ENCODE measurements at regions not wholly inside any gene's neighbourhood (a gene's known extent, or its start where the extent isn't known, plus 50 kb on each side); places are given as distances from the start of the nearest gene placed in this dataset.
A peak's percentile ranks its signal among the peaks of the same experiment; 100 is the strongest.

DNA sequence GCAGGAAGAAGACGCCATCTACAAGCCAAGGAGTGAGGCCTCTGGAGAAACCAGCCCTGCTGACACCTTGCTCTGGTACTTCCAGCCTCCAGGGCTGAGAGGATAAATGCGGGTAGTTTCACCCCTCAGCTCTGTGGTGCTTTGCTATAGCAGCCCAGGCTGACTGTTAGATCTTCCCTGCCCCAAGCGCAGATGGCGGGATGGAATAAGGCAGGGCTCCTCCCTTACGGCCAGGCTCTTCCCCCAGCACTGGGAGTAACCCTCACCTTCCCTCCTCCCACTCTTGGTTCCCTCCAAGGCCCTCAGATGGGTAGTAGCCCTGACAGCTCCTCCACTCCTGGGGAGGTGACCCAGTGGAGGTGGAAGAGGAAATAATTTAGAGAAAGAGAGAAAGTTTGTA lies 285.1 kb downstream of the GADD45G start:
- H3K4me3 ChIP-seq = no peak overlapping the region
- peaks cover 8 to 11% of the 10 kb centered on the region in 2 donors for H3K4me1 ChIP-seq
- no peaks in the 10 kb centered on the region for H3K27me3 ChIP-seq
- no peak overlapping the region for H3K27ac ChIP-seq
- TF ChIP-seq CTCF (IDR thresholded peaks at IDR 0.05) = no peak
- intact Hi-C loops (cut with DNase I) = no loop called here
- DNase-seq (no peak), ATAC-seq (no peak)
- H3K9me3 ChIP-seq = no peaks in the 10 kb centered on the region
- H3K36me3 ChIP-seq = no peaks in the 10 kb centered on the region

- Histone ChIP-seq H3K9me3 (no peaks in the 10 kb centered on the region), H3K4me1 (peaks cover 8 to 11% of the 10 kb centered on the region in 2 donors), H3K27me3 (no peaks in the 10 kb centered on the region), H3K27ac (no peak overlapping the region), H3K4me3 (no peak overlapping the region), H3K36me3 (no peaks in the 10 kb centered on the region)
- peak in 1 of 4 donors; percentile 68 for DNase-seq
- no peak for ATAC-seq
- intact Hi-C loops (cut with DNase I) = no loop called here
- TF ChIP-seq CTCF (IDR thresholded peaks at IDR 0.05) = no peak
Observed at GRCh38 chr9:89890326-89890980, 285.6 kb downstream of the GADD45G start.

DNA sequence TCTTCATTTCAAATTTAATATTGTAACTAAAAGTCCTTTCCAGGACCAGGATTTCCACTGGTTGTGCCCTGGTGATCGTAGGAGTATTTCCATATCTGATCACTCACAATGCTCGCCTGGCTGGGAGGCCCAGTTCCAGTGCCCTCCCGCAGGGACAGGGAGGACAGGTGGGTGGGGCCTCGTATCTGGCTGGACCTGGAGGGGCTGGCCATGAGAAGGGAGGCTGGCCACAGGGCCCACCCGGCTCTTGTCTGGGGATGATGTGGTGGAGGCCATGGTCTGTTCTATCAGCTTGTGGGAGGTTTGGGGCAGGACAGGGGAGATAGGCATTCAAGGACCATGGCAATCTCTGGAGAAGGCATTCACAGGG lies 286.4 kb downstream of the GADD45G start:
- H3K9me3 ChIP-seq = no peaks in the 10 kb centered on the region
- no peak for TF ChIP-seq CTCF (IDR thresholded peaks at IDR 0.05)
- peaks cover 8 to 11% of the 10 kb centered on the region in 2 donors for H3K4me1 ChIP-seq
- peak overlapping the region in 1 of 2 donors; percentile 23 for H3K27ac ChIP-seq
- no peaks in the 10 kb centered on the region for H3K36me3 ChIP-seq
- no peaks in the 10 kb centered on the region for H3K27me3 ChIP-seq
- DNase-seq (peak in 1 of 4 donors; percentile 73), ATAC-seq (no peak)
- H3K4me3 ChIP-seq = no peak overlapping the region
- intact Hi-C loops (cut with DNase I) = no loop called here

DNA sequence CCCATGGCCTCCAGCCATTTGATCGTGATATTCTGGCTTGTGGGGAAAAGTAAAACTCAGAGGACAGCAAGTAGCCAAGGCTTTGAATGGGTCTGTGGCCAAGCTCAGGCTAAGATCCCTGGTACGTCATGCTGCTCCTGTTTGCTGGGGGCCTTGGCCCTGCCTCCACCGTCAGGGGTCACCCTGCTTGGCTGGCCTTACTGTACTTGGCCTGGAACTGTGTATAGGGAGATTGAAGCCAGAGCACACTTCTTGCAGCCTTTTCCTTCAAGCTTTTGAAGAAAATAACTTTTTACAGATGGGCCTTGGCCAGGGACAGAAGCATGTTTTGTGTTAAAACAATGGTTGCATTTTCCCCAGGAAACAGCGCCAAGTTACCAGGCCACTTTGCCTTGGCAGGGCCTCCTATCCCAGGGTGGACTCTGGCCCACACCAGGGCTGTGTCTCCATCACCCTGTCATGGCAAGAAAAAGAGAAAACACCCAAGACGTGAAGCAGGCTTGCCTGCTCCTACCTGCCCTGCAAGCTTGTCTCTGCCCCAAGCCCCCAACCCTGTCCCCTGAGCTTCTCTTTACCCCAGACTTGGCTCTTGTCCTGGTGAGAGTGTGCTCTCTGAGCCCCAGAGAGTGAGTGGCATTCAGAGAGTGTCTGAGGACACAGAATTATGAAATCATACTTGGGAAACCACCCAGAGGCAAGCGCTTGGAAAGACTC lies 286.9 kb downstream of the GADD45G start:
- Histone ChIP-seq H3K4me3 (no peak overlapping the region), H3K9me3 (no peaks in the 10 kb centered on the region), H3K27ac (peak overlapping the region in 1 of 2 donors; percentile 23), H3K36me3 (no peaks in the 10 kb centered on the region), H3K4me1 (peaks cover 8 to 11% of the 10 kb centered on the region in 2 donors), H3K27me3 (no peaks in the 10 kb centered on the region)
- peak in 2 of 4 donors; percentile 76 to 87 for DNase-seq
- intact Hi-C loops (cut with DNase I) = no loop called here
- ATAC-seq = peak; percentile 89
- no peak for TF ChIP-seq CTCF (IDR thresholded peaks at IDR 0.05)

DNA sequence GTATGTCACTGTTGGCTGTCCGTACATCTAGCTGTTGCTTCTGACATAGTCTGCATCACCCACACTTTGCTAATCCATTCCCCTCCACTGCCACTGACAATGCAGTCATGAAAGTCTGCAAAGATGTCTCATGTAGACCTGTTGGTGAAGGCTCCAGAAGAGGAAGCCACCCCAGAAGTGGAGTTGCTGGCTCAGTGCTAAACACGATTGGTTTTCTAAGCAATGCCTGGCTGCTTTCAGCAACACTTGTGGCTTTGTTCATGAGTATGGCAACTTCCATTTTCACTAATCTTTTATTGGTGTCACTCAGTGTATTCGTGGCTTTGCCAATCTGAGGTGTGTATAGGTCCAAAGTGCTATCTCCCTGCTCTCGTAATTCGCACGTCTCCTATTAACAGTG lies 288.1 kb downstream of the GADD45G start:
- intact Hi-C loops (cut with DNase I) = no loop called here
- no peak overlapping the region for H3K27ac ChIP-seq
- H3K9me3 ChIP-seq = no peaks in the 10 kb centered on the region
- H3K27me3 ChIP-seq = no peaks in the 10 kb centered on the region
- H3K36me3 ChIP-seq = no peaks in the 10 kb centered on the region
- DNase-seq (no peak), ATAC-seq (no peak)
- TF ChIP-seq CTCF (IDR thresholded peaks at IDR 0.05) = no peak
- no peak overlapping the region for H3K4me3 ChIP-seq
- peaks cover 8 to 11% of the 10 kb centered on the region in 2 donors for H3K4me1 ChIP-seq
